ENCODE measurements at regions not wholly inside any gene's neighbourhood (a gene's known extent, or its start where the extent isn't known, plus 50 kb on each side); places are given as distances from the start of the nearest gene placed in this dataset.

GRCh38 chr1:193308438-193308837 is 122.0 kb upstream of the B3GALT2 start:
- Histone ChIP-seq H3K27ac (ENCODE audit: low read length) (no peak overlapping the region), H3K27me3 (ENCODE audit: low read depth, low read length) (no peaks in the 10 kb centered on the region), H3K36me3 (ENCODE audit: control insufficient read depth in 1 of 2, insufficient read depth in 2 of 2, low read length in 2 of 2) (no peaks in the 10 kb centered on the region), H3K4me1 (ENCODE audit: control insufficient read depth in 1 of 2, insufficient read depth in 2 of 2, low read length in 2 of 2) (no peaks in the 10 kb centered on the region), H3K9me3 (ENCODE audit: control insufficient read depth in 1 of 2, low read length in 2 of 2) (no peaks in the 10 kb centered on the region), H3K4me3 (ENCODE audit: low read depth in 1 of 2, low read length in 2 of 2) (no peak overlapping the region)

- Histone ChIP-seq H3K4me1 (ENCODE audit: control insufficient read depth in 1 of 2, insufficient read depth in 2 of 2, low read length in 2 of 2) (no peaks in the 10 kb centered on the region), H3K36me3 (ENCODE audit: control insufficient read depth in 1 of 2, insufficient read depth in 2 of 2, low read length in 2 of 2) (no peaks in the 10 kb centered on the region), H3K9me3 (ENCODE audit: control insufficient read depth in 1 of 2, low read length in 2 of 2) (no peaks in the 10 kb centered on the region), H3K27ac (ENCODE audit: low read length) (no peak overlapping the region), H3K27me3 (ENCODE audit: low read depth, low read length) (no peaks in the 10 kb centered on the region), H3K4me3 (ENCODE audit: low read depth in 1 of 2, low read length in 2 of 2) (no peak overlapping the region)
Measured at GRCh38 chr1:193306430-193306829, 120.0 kb upstream of the B3GALT2 start.
